GM23338 (cell line): ENCODE measurements at regions not wholly inside any gene's neighbourhood (a gene's known extent, or its start where the extent isn't known, plus 50 kb on each side); places are given as distances from the start of the nearest gene placed in this dataset.

ENCODE experiments used
- ATAC-seq: fragments of 200-7000 bp; cut with Tn5 transposase; 3 replicates; pipeline ENCODE4 v1.9.1; 2020
- DNase-seq: peaks from one replicate; pipeline ENCODE4 v3.0.0-alpha.2; 2015; ENCODE audit warnings: low spot score
- H2AFZ ChIP-seq: fragments of 200-600 bp; sonication (generic); 2 replicates; pipeline ENCODE4 v1.8.0; 2016; ENCODE audit warnings: antibody characterized with exemption, mild to moderate bottlenecking, moderate library complexity
- H3F3A ChIP-seq: fragments of 200-600 bp; sonication (generic); replicated peaks from 2 replicates; pipeline ENCODE4 v1.8.0; 2017; ENCODE audit warnings: antibody characterized with exemption, mixed run types, low read depth
- H3K27ac ChIP-seq: fragments of 200-600 bp; sonication (generic); 2 replicates; pipeline ENCODE4 v1.6.1; 2016; ENCODE audit warnings: low read depth
- H3K27me3 ChIP-seq: fragments of 200-600 bp; sonication (generic); 2 replicates; pipeline ENCODE4 v1.8.0; 2016; ENCODE audit warnings: mild to moderate bottlenecking, mixed run types, moderate library complexity; ENCODE audit not compliant: insufficient read depth
- H3K36me3 ChIP-seq: fragments of 200-600 bp; sonication (generic); 2 replicates; pipeline ENCODE4 v1.8.0; 2016; ENCODE audit warnings: mild to moderate bottlenecking; ENCODE audit not compliant: insufficient read depth
- H3K4me1 ChIP-seq: fragments of 200-600 bp; sonication (generic); 2 replicates; pipeline ENCODE4 v1.8.0; 2016; ENCODE audit warnings: mild to moderate bottlenecking, moderate library complexity; ENCODE audit not compliant: insufficient read depth
- H3K4me2 ChIP-seq: fragments of 200-600 bp; sonication (generic); 2 replicates; pipeline ENCODE4 v1.7.1; 2017; ENCODE audit warnings: mixed run types
- H3K4me3 ChIP-seq: fragments of 200-600 bp; sonication (generic); 2 replicates; pipeline ENCODE4 v1.6.1; 2016; ENCODE audit warnings: mixed run types
- H3K79me2 ChIP-seq: fragments of 200-600 bp; sonication (generic); replicated peaks from 2 replicates; pipeline ENCODE4 v1.8.0; 2017; ENCODE audit warnings: mild to moderate bottlenecking; ENCODE audit not compliant: insufficient read depth
- H3K9me2 ChIP-seq: fragments of 200-600 bp; sonication (generic); 2 replicates; pipeline ENCODE4 v1.8.0; 2017; ENCODE audit not compliant: insufficient read depth
- H4K20me1 ChIP-seq: fragments of 200-600 bp; sonication (generic); replicated peaks from 2 replicates; pipeline ENCODE4 v1.8.0; 2017; ENCODE audit warnings: mild to moderate bottlenecking; ENCODE audit not compliant: insufficient read depth
- H3K27ac Mint-ChIP-seq: 2 replicates; pipeline ENCODE4 v1.8.0; 2020; ENCODE audit warnings: inconsistent platforms, mild to moderate bottlenecking, moderate library complexity, mixed read lengths
- H3K27me3 Mint-ChIP-seq: 3 replicates; pipeline ENCODE4 v1.8.0; 2022; ENCODE audit warnings: low read depth, mild to moderate bottlenecking, moderate library complexity, mixed read lengths, inconsistent platforms; ENCODE audit not compliant: insufficient read depth, poor library complexity
- H3K36me3 Mint-ChIP-seq: 3 replicates; pipeline ENCODE4 v1.8.0; 2021; ENCODE audit warnings: low read depth, mild to moderate bottlenecking, inconsistent platforms, moderate library complexity, mixed read lengths
- H3K4me1 Mint-ChIP-seq: 3 replicates; pipeline ENCODE4 v1.8.0; 2020; ENCODE audit warnings: mild to moderate bottlenecking, inconsistent platforms, mixed read lengths
- H3K4me3 Mint-ChIP-seq: 3 replicates; pipeline ENCODE4 v1.8.0; 2021; ENCODE audit warnings: moderate library complexity, mild to moderate bottlenecking, inconsistent platforms, mixed read lengths
- H3K9me3 Mint-ChIP-seq: 3 replicates; pipeline ENCODE4 v1.8.0; 2020; ENCODE audit warnings: moderate library complexity, mild to moderate bottlenecking, inconsistent platforms, mixed read lengths
- CREB1 ChIP-seq: fragments of 250-450 bp; sonication (Bioruptor Pico); IDR thresholded peaks from 2 replicates; pipeline ENCODE4 v1.5.0; 2020; ENCODE audit warnings: low read depth, mild to moderate bottlenecking, moderate library complexity
- EZH2 ChIP-seq: fragments of 200-600 bp; sonication (generic); IDR thresholded peaks from one replicate; pipeline ENCODE4 v1.8.0; 2017; ENCODE audit warnings: antibody characterized with exemption, mild to moderate bottlenecking, low read depth; ENCODE audit not compliant: unreplicated experiment
- EZH2phosphoT487 ChIP-seq: fragments of 200-600 bp; sonication (generic); IDR thresholded peaks from one replicate; pipeline ENCODE4 v1.8.1; 2018; ENCODE audit warnings: antibody characterized with exemption; ENCODE audit not compliant: unreplicated experiment
- JUNB ChIP-seq: IDR thresholded peaks from one replicate; pipeline ENCODE4 v1.6.1; 2016; ENCODE audit warnings: antibody characterized with exemption; ENCODE audit not compliant: unreplicated experiment
- STAT1 ChIP-seq: IDR thresholded peaks from one replicate; pipeline ENCODE4 v1.6.1; 2016; ENCODE audit warnings: antibody characterized with exemption; ENCODE audit not compliant: unreplicated experiment
- ZNF114 ChIP-seq: fragments of 250-450 bp; sonication (Bioruptor Pico); IDR thresholded peaks from 2 replicates; pipeline ENCODE4 v1.5.0; 2020; ENCODE audit warnings: mild to moderate bottlenecking, moderate library complexity
- ZNF331 ChIP-seq: fragments of 250-450 bp; sonication (Bioruptor Pico); IDR thresholded peaks from 2 replicates; pipeline ENCODE4 v1.5.0; 2020; ENCODE audit warnings: low read depth, mild to moderate bottlenecking, moderate library complexity
- TF ChIP-seq, protein P1 (sequence below), 2 experiments: fragments of 200-600 bp in 1 of 2; sonication (generic) in 1 of 2; conservative IDR thresholded peaks; 2 replicates each; pipeline versions ENCODE4 v1.5.1 to v1.6.1; 2016 to 2017; ENCODE audit warnings: antibody characterized with exemption in 2 of 2, low read depth in 2 of 2, mild to moderate bottlenecking in 2 of 2, moderate library complexity in 1 of 2
- TF ChIP-seq, protein P2 (sequence below): IDR thresholded peaks from one replicate; pipeline ENCODE4 v1.6.1; 2018; ENCODE audit warnings: antibody characterized with exemption; ENCODE audit not compliant: unreplicated experiment
- TF ChIP-seq, protein P3 (sequence below): fragments of 250-450 bp; sonication (Bioruptor Pico); IDR thresholded peaks from 2 replicates; pipeline ENCODE4 v1.5.0; 2020; ENCODE audit warnings: mild to moderate bottlenecking, moderate library complexity

DNA sequence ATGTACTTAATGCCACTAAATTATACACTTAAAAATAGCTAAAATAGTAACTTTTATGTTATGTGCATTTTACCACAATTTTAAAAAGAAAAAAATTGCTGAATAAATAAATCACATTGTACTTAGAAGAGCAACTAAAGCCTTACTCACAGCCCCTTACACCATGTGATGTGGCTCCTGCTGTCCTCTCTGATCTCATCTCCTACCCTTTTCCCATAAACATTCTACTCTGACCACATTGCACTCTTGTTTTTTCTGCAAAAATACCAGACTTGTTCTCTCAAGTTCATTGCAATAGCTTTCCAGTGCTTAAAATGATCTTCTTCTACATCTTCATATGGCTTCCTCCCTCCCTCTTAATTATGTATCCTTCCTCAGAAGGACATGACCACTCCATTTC, 268.4 kb downstream of the ELAVL2 start:
- H3K27ac Mint-ChIP-seq, result no peak overlapping the region
- TF ChIP-seq, protein P1, sequence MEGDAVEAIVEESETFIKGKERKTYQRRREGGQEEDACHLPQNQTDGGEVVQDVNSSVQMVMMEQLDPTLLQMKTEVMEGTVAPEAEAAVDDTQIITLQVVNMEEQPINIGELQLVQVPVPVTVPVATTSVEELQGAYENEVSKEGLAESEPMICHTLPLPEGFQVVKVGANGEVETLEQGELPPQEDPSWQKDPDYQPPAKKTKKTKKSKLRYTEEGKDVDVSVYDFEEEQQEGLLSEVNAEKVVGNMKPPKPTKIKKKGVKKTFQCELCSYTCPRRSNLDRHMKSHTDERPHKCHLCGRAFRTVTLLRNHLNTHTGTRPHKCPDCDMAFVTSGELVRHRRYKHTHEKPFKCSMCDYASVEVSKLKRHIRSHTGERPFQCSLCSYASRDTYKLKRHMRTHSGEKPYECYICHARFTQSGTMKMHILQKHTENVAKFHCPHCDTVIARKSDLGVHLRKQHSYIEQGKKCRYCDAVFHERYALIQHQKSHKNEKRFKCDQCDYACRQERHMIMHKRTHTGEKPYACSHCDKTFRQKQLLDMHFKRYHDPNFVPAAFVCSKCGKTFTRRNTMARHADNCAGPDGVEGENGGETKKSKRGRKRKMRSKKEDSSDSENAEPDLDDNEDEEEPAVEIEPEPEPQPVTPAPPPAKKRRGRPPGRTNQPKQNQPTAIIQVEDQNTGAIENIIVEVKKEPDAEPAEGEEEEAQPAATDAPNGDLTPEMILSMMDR (conservative IDR thresholded peaks at IDR 0.05; ENCODE audit: low read depth in 2 of 2), result no peak
- TF ChIP-seq EZH2phosphoT487, result no peak
- no peak for TF ChIP-seq STAT1
- TF ChIP-seq, protein P2, sequence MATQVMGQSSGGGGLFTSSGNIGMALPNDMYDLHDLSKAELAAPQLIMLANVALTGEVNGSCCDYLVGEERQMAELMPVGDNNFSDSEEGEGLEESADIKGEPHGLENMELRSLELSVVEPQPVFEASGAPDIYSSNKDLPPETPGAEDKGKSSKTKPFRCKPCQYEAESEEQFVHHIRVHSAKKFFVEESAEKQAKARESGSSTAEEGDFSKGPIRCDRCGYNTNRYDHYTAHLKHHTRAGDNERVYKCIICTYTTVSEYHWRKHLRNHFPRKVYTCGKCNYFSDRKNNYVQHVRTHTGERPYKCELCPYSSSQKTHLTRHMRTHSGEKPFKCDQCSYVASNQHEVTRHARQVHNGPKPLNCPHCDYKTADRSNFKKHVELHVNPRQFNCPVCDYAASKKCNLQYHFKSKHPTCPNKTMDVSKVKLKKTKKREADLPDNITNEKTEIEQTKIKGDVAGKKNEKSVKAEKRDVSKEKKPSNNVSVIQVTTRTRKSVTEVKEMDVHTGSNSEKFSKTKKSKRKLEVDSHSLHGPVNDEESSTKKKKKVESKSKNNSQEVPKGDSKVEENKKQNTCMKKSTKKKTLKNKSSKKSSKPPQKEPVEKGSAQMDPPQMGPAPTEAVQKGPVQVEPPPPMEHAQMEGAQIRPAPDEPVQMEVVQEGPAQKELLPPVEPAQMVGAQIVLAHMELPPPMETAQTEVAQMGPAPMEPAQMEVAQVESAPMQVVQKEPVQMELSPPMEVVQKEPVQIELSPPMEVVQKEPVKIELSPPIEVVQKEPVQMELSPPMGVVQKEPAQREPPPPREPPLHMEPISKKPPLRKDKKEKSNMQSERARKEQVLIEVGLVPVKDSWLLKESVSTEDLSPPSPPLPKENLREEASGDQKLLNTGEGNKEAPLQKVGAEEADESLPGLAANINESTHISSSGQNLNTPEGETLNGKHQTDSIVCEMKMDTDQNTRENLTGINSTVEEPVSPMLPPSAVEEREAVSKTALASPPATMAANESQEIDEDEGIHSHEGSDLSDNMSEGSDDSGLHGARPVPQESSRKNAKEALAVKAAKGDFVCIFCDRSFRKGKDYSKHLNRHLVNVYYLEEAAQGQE, result no peak
- TF ChIP-seq EZH2, result no peak
- TF ChIP-seq ZNF331, result no peak
- TF ChIP-seq CREB1, result no peak
- TF ChIP-seq ZNF114 (CRISPR knock-in tag), result no peak
- no peak for TF ChIP-seq JUNB
- TF ChIP-seq, protein P3, sequence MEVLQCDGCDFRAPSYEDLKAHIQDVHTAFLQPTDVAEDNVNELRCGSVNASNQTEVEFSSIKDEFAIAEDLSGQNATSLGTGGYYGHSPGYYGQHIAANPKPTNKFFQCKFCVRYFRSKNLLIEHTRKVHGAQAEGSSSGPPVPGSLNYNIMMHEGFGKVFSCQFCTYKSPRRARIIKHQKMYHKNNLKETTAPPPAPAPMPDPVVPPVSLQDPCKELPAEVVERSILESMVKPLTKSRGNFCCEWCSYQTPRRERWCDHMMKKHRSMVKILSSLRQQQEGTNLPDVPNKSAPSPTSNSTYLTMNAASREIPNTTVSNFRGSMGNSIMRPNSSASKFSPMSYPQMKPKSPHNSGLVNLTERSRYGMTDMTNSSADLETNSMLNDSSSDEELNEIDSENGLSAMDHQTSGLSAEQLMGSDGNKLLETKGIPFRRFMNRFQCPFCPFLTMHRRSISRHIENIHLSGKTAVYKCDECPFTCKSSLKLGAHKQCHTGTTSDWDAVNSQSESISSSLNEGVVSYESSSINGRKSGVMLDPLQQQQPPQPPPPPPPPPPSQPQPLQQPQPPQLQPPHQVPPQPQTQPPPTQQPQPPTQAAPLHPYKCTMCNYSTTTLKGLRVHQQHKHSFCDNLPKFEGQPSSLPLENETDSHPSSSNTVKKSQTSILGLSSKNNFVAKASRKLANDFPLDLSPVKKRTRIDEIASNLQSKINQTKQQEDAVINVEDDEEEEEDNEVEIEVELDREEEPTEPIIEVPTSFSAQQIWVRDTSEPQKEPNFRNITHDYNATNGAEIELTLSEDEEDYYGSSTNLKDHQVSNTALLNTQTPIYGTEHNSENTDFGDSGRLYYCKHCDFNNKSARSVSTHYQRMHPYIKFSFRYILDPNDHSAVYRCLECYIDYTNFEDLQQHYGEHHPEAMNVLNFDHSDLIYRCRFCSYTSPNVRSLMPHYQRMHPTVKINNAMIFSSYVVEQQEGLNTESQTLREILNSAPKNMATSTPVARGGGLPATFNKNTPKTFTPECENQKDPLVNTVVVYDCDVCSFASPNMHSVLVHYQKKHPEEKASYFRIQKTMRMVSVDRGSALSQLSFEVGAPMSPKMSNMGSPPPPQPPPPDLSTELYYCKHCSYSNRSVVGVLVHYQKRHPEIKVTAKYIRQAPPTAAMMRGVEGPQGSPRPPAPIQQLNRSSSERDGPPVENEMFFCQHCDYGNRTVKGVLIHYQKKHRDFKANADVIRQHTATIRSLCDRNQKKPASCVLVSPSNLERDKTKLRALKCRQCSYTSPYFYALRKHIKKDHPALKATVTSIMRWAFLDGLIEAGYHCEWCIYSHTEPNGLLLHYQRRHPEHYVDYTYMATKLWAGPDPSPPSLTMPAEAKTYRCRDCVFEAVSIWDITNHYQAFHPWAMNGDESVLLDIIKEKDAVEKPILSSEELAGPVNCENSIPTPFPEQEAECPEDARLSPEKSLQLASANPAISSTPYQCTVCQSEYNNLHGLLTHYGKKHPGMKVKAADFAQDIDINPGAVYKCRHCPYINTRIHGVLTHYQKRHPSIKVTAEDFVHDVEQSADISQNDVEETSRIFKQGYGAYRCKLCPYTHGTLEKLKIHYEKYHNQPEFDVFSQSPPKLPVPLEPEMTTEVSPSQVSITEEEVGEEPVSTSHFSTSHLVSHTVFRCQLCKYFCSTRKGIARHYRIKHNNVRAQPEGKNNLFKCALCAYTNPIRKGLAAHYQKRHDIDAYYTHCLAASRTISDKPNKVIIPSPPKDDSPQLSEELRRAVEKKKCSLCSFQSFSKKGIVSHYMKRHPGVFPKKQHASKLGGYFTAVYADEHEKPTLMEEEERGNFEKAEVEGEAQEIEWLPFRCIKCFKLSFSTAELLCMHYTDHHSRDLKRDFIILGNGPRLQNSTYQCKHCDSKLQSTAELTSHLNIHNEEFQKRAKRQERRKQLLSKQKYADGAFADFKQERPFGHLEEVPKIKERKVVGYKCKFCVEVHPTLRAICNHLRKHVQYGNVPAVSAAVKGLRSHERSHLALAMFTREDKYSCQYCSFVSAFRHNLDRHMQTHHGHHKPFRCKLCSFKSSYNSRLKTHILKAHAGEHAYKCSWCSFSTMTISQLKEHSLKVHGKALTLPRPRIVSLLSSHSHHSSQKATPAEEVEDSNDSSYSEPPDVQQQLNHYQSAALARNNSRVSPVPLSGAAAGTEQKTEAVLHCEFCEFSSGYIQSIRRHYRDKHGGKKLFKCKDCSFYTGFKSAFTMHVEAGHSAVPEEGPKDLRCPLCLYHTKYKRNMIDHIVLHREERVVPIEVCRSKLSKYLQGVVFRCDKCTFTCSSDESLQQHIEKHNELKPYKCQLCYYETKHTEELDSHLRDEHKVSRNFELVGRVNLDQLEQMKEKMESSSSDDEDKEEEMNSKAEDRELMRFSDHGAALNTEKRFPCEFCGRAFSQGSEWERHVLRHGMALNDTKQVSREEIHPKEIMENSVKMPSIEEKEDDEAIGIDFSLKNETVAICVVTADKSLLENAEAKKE (CRISPR knock-in tag), result no peak
- no peak overlapping the region for H3K4me3 Mint-ChIP-seq
- no peaks in the 10 kb centered on the region; the same call in 1 of the 2 replicates for H3K36me3 ChIP-seq
- no peaks in the 10 kb centered on the region for H3K9me3 Mint-ChIP-seq
- peaks cover 15% of the 10 kb centered on the region for H3K4me1 ChIP-seq
- H3K4me2 ChIP-seq, result no peak overlapping the region
- H3K79me2 ChIP-seq, result no peaks in the 10 kb centered on the region
- H3K4me3 ChIP-seq, result no peak overlapping the region
- no peak overlapping the region for H3K27ac ChIP-seq
- H3F3A ChIP-seq, result no peaks in the 10 kb centered on the region
- H4K20me1 ChIP-seq, result no peaks in the 10 kb centered on the region
- H3K9me2 ChIP-seq, result 0 out of 2 replicates have a peak, but pooled peaks cover 10% of the 10 kb centered on the region
- H3K36me3 Mint-ChIP-seq, result no peaks in the 10 kb centered on the region
- H3K27me3 Mint-ChIP-seq, result peaks cover 2% of the 10 kb centered on the region
- H2AFZ ChIP-seq, result no peak overlapping the region
- no peak for DNase-seq
- H3K27me3 ChIP-seq, result no peaks in the 10 kb centered on the region
- H3K4me1 Mint-ChIP-seq, result peaks cover 18% of the 10 kb centered on the region
- no peak for ATAC-seq
